ENCODE measurements at regions not wholly inside any gene's neighbourhood (a gene's known extent, or its start where the extent isn't known, plus 50 kb on each side); places are given as distances from the start of the nearest gene placed in this dataset.

DNA sequence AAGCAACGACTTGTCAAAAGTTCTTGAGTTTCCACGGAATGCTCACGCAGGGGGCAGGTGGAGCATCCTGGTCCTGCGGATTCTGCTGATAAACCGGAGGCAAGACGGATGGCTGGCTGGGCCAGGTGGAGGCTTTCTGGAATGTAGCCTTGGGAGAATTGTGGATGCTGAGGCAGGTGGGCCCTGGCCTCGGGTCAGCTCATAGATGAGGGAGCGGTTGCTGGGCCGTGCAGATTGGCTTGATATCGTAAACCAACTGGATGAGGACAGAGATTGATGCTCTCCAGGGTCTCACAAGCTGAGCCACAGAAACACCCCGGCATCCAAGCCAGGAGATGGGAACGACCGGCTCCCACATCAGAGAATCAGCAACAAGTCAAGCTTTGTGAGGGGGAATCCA, 50.0 kb upstream of the TFRC start:
- no peak for DNase-seq (ENCODE audit: low spot score)
- TF ChIP-seq, protein P1, sequence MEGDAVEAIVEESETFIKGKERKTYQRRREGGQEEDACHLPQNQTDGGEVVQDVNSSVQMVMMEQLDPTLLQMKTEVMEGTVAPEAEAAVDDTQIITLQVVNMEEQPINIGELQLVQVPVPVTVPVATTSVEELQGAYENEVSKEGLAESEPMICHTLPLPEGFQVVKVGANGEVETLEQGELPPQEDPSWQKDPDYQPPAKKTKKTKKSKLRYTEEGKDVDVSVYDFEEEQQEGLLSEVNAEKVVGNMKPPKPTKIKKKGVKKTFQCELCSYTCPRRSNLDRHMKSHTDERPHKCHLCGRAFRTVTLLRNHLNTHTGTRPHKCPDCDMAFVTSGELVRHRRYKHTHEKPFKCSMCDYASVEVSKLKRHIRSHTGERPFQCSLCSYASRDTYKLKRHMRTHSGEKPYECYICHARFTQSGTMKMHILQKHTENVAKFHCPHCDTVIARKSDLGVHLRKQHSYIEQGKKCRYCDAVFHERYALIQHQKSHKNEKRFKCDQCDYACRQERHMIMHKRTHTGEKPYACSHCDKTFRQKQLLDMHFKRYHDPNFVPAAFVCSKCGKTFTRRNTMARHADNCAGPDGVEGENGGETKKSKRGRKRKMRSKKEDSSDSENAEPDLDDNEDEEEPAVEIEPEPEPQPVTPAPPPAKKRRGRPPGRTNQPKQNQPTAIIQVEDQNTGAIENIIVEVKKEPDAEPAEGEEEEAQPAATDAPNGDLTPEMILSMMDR (IDR thresholded peaks at IDR 0.05), result no peak
- no peak for ATAC-seq (ENCODE audit: low FRiP score)

Measured in omental fat pad (tissue), 3 donors.